ENCODE measurements at regions not wholly inside any gene's neighbourhood (a gene's known extent, or its start where the extent isn't known, plus 50 kb on each side); places are given as distances from the start of the nearest gene placed in this dataset.

- no peak for TF ChIP-seq CTCF (IDR thresholded peaks at IDR 0.05)
- no peak for DNase-seq
- no peaks in the 10 kb centered on the region for H3K36me3 Mint-ChIP-seq (ENCODE audit: low read depth)
- H3K4me1 Mint-ChIP-seq, result peaks cover 11% of the 10 kb centered on the region
- H3K27ac Mint-ChIP-seq, result no peak overlapping the region
- no peaks in the 10 kb centered on the region for H3K27me3 Mint-ChIP-seq (ENCODE audit: low read depth, poor library complexity)
- H3K4me3 Mint-ChIP-seq, result no peak overlapping the region
- H3K9me3 Mint-ChIP-seq, result no peaks in the 10 kb centered on the region
These were observed 453.0 kb downstream of the KCNJ3 start for GRCh38 chr2:155151472-155151871.

GRCh38 chr2:155145758-155146229 is 447.3 kb downstream of the KCNJ3 start:
- Mint-ChIP-seq H3K36me3 (ENCODE audit: low read depth) (no peaks in the 10 kb centered on the region), H3K27ac (no peak overlapping the region)

GRCh38 chr2:155141418-155141817 is 442.9 kb downstream of the KCNJ3 start:
- H3K27ac Mint-ChIP-seq, result no peak overlapping the region
- H3K4me3 Mint-ChIP-seq, result no peak overlapping the region
- H3K4me1 Mint-ChIP-seq, result peaks cover 16% of the 10 kb centered on the region
- TF ChIP-seq CTCF (IDR thresholded peaks at IDR 0.05), result no peak
- no peaks in the 10 kb centered on the region for H3K36me3 Mint-ChIP-seq (ENCODE audit: low read depth)
- no peaks in the 10 kb centered on the region for H3K27me3 Mint-ChIP-seq (ENCODE audit: low read depth, poor library complexity)
- no peaks in the 10 kb centered on the region for H3K9me3 Mint-ChIP-seq
- no peak for DNase-seq

More at GRCh38 chr2:155145758-155146229, 447.3 kb downstream of the KCNJ3 start:
- DNase-seq, result no peak
- Mint-ChIP-seq H3K27me3 (ENCODE audit: low read depth, poor library complexity) (no peaks in the 10 kb centered on the region), H3K4me3 (no peak overlapping the region), H3K9me3 (no peaks in the 10 kb centered on the region), H3K4me1 (peaks cover 16% of the 10 kb centered on the region)
- TF ChIP-seq CTCF (IDR thresholded peaks at IDR 0.05), result no peak

GRCh38 chr2:155125585-155126230 is 427.2 kb downstream of the KCNJ3 start:
- Mint-ChIP-seq H3K36me3 (ENCODE audit: low read depth) (no peaks in the 10 kb centered on the region), H3K27me3 (ENCODE audit: low read depth, poor library complexity) (no peaks in the 10 kb centered on the region), H3K4me3 (no peak overlapping the region), H3K4me1 (no peaks in the 10 kb centered on the region), H3K27ac (no peak overlapping the region), H3K9me3 (peaks cover 7% of the 10 kb centered on the region)
- DNase-seq, result no peak
- TF ChIP-seq CTCF (IDR thresholded peaks at IDR 0.05), result no peak

GRCh38 chr2:155115846-155116245 is 417.4 kb downstream of the KCNJ3 start:
- Mint-ChIP-seq H3K4me3 (no peak overlapping the region), H3K4me1 (no peaks in the 10 kb centered on the region), H3K9me3 (peaks cover 4% of the 10 kb centered on the region)

More at GRCh38 chr2:155115846-155116245, 417.4 kb downstream of the KCNJ3 start:
- no peaks in the 10 kb centered on the region for H3K27me3 Mint-ChIP-seq (ENCODE audit: low read depth, poor library complexity)
- DNase-seq, result no peak
- H3K36me3 Mint-ChIP-seq (ENCODE audit: low read depth), result no peaks in the 10 kb centered on the region
- no peak overlapping the region for H3K27ac Mint-ChIP-seq
- TF ChIP-seq CTCF (IDR thresholded peaks at IDR 0.05), result no peak
